HL-60 (cell line): ENCODE measurements at regions not wholly inside any gene's neighbourhood (a gene's known extent, or its start where the extent isn't known, plus 50 kb on each side); places are given as distances from the start of the nearest gene placed in this dataset.

Experiments used
- DNase-seq, 2 experiments: peaks; one replicate each; pipeline ENCODE4 v3.0.0-alpha.2; 2010 to 2020; ENCODE audit warnings: low read depth in 1 of 2, low spot score in 1 of 2
- H3K27ac ChIP-seq: fragments of 250-450 bp; sonication (Bioruptor Pico); replicated peaks from 2 replicates; pipeline ENCODE4 v1.5.1; 2020; ENCODE audit warnings: mild to moderate bottlenecking, moderate library complexity
- H3K27me3 ChIP-seq: fragments of 250-450 bp; sonication (Bioruptor Pico); 2 replicates; pipeline ENCODE4 v1.5.1; 2021; ENCODE audit warnings: mild to moderate bottlenecking, moderate library complexity; ENCODE audit not compliant: insufficient read depth, poor library complexity, severe bottlenecking
- H3K4me3 ChIP-seq: replicated peaks from 2 replicates; pipeline ENCODE4 v1.5.1; 2011; ENCODE audit warnings: mild to moderate bottlenecking, control low read depth, low read length; ENCODE audit not compliant: insufficient read depth
- CTCF ChIP-seq: IDR thresholded peaks from one replicate; pipeline ENCODE4 v1.5.1; 2011; ENCODE audit warnings: low read length, control low read depth, inconsistent platforms; ENCODE audit not compliant: insufficient read depth
- GABPA ChIP-seq: IDR thresholded peaks from 2 replicates; pipeline ENCODE4 v1.6.1; 2012; ENCODE audit warnings: low read depth
- POLR2AphosphoS5 ChIP-seq: IDR thresholded peaks from 2 replicates; pipeline ENCODE4 v1.6.1; 2012; ENCODE audit warnings: low read depth
- REST ChIP-seq: IDR thresholded peaks from 2 replicates; pipeline ENCODE4 v1.6.1; 2012; ENCODE audit warnings: low read depth; ENCODE audit not compliant: insufficient replicate concordance
- SPI1 ChIP-seq: IDR thresholded peaks from 2 replicates; pipeline ENCODE4 v1.6.1; 2012; ENCODE audit warnings: low read depth, mild to moderate bottlenecking, borderline replicate concordance

- DNase-seq: no peak
- H3K27me3 ChIP-seq: no peaks in the 10 kb centered on the region
- no peak overlapping the region for H3K27ac ChIP-seq
- H3K4me3 ChIP-seq: no peak overlapping the region
- TF ChIP-seq SPI1 (no peak), REST (no peak), GABPA (no peak), CTCF (no peak), POLR2AphosphoS5 (no peak)
These were observed 370.7 kb downstream of the SLC4A3 start for GRCh38 chr2:219998107-219998506.

- Histone ChIP-seq H3K27ac (no peak overlapping the region), H3K27me3 (no peaks in the 10 kb centered on the region), H3K4me3 (no peak overlapping the region)
- DNase-seq: no peak
- TF ChIP-seq GABPA: no peak
- TF ChIP-seq POLR2AphosphoS5: no peak
- TF ChIP-seq REST: no peak
- no peak for TF ChIP-seq SPI1
- no peak for TF ChIP-seq CTCF
These were observed 371.3 kb downstream of the SLC4A3 start for GRCh38 chr2:219998714-219999227.

- no peaks in the 10 kb centered on the region for H3K27me3 ChIP-seq
- DNase-seq: no peak
- H3K27ac ChIP-seq: no peak overlapping the region
- TF ChIP-seq SPI1 (no peak), CTCF (no peak), REST (no peak), POLR2AphosphoS5 (no peak), GABPA (no peak)
- H3K4me3 ChIP-seq: no peak overlapping the region
These were observed 372.6 kb downstream of the SLC4A3 start for GRCh38 chr2:220000080-220000479.
